ENCODE measurements at regions not wholly inside any gene's neighbourhood (a gene's known extent, or its start where the extent isn't known, plus 50 kb on each side); places are given as distances from the start of the nearest gene placed in this dataset.

DNA sequence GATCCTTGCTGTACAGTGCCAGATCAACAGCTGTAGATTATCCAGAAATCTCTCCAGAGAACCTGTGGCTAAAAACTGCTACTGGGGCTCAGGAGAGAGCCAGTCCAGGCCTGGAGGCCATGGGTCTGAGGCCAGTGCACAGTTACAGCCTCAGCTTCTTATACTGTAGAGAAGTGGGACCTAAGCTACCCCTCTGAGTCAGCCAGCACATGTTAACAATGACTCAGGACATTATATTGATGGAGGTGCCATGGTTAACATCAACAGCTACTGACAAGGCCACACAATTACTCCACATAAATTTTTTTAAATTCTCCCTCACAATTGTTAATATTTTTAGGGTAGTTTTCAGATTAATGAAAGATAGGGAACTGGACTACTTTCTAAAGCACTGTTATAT, 138.5 kb downstream of the RBM26 start:
- no peak for DNase-seq (ENCODE audit: low read depth)

DNA sequence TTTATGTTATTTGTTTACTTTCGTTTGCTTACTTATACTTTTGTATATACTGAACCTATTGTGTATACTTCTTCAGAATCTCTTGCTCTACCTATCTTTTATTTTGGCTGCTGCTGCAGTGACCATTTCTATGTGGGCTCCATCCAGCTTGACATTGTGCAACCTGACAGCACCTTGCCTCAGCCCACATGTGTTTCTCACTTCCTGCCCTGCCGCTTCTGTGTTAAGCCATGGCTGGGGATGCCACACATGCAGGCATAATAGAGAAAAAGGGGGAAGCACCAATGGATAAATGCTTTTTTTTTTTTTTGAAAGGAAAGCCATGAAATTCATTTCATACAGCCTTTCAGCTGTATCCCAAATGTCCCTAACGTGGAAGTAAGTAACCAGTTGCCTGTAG, 147.6 kb downstream of the RBM26 start:
- no peak for DNase-seq (ENCODE audit: low read depth)

DNA sequence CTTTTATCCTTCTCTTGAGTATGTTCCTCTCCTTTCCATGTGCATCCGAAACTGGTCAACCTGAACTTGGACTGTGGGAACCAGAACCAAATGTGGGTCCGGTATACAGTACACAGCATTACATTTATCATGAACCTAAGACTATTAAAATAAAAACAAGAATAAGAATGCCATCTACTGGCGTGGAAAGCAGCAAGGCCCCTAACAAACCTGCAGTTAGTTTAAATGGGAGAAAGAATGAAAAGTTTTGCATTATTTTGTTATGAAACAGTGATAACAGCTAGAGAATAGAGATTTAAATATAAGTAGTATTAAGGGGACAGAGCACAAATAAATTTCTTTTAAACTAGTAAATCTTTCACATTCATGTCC, 159.5 kb downstream of the RBM26 start:
- no peak for DNase-seq (ENCODE audit: low read depth)

DNA sequence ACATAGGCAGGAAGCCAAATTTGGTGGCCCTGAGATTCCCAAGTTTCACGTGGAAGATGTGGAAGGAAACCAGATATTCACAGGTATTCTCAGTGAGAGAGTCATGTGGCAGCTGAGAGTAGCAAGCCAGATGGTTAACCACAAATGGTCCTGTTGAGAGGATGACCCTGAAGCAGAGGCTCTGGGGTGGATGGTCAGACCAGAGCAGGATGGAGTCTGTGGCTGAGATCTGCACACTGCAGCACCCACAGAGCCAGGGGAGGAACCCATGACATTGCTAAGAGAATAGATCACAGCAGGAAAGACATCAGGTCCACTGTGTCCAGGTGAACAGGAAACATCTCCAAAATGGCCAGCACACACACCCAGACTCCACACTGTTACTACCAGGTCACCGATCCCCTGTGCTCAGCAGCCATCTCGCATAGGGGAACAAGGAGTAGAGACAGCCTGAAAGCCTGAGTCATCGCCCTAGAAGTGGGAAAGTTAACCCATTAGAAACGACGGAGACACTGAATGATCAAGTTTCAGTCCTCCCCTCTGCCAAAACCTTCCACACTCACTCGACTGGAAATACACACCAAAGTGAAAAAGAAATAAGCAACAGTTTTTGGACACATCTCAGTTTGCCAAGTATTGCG, 160.0 kb downstream of the RBM26 start:
- no peak for DNase-seq (ENCODE audit: low read depth)

DNA sequence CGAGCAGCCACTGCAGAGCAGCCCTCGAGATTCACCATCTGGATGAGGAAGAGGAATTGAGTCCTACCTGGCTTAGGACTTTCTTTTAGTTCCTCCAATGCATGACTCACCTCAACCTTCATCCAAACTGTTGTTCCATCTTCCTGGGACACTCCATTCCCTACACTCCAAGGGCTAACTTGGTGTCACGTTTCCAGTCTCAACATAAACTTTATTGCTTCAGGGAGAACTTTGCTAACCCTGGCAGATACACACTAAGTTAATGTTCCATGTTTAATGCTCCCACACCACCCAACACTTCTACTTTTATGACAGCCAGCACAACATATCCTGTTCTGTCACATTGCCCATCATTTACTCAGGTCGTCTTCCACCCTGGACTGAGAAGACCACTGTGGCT, 164.4 kb downstream of the RBM26 start:
- DNase-seq (ENCODE audit: low read depth), result no peak

DNA sequence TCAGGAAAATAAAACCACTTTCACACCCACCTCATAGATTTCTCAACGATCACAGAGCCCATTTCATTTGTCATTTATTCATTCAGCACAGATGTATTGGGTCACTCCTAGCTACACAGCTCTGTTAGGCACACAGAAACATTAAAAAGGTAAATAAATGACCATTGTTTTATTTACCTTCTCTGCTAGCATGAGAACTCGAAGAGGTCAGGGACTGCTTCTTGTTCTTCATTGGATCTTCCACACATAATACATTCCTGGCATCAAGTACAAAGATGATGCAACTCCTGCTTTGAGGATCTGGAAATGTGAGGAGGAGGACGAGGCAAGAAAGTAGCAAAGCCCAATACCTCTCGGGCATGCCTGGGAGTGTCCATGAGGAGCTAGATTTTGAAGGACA, 168.1 kb downstream of the RBM26 start:
- DNase-seq (ENCODE audit: low read depth), result no peak

DNA sequence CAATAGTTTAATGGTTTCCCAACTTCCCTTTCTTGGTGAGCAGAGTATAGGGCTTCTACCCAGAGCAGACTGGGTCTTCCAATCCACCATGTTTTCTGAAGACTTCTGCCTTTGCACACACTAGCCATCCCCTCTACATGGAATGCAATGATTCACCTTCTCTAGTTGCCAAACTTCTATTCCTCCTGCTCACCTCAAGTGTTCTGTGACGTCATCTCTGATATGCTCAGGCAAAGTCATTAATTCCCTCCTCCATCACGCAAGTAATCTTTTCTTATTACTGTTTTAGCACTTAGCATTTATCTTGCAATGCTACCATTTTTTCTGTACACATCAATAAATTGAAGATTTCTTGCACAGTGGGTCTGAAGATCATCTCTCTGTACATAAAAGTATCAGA, 174.2 kb downstream of the RBM26 start:
- DNase-seq (ENCODE audit: low read depth), result no peak

DNA sequence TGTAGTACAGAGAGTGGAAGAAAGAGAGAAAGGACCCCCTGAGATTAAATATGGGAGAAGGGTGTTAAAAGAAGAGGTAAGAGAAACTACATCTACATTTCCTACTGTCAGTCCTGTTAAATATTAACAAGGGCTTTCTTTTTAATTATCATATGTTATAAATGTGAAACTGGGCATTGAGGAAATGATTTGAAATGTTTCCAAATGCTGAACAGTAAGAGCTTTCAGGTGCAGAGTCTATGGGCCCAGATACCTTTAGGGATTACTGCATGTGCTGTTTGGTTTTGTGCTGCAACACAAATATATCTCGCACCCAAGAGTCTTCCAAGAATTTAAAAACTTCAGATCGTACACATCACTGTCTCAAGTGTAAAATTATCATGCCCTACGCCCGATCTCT, 176.3 kb downstream of the RBM26 start:
- no peak for DNase-seq (ENCODE audit: low read depth)

DNA sequence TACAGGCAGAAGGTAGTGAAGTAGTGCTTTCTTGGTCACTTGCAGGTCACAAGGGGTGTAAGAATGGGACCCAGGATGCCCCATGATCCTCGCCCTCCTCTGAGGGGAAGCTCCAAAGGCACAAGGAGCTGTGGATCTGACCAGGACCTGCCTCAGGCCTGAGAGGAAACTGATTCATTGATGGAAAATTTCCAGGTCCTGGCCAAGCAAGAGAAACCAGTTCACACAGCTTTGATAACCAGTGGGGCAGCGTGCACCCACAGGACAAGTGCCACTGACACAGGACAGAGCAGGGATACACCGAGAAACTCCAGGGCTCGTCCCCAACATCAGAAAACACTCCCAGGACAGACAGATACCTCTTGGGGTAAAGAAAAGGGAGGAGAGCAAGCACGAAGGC, 177.1 kb downstream of the RBM26 start:
- no peak for DNase-seq (ENCODE audit: low read depth)

DNA sequence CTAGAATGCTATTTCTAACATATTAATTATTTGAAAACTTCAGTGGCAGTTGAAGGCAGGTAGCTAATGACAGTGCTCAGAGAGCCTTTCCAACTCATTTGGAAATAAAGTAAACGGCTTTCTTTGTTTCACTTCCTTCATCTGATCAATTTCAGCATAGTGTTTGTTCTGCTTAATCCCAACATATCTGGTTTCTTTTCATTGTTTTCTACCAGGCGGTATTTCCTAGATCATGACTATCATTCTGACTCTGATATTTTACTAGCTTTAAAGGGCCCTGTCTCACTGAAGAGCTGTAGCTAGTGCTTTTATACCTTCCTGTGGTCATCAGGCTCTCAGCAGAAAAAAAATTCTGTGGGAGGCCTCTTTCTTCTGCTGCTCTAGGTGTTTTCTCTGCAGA, 178.6 kb downstream of the RBM26 start:
- DNase-seq (ENCODE audit: low read depth), result no peak

DNA sequence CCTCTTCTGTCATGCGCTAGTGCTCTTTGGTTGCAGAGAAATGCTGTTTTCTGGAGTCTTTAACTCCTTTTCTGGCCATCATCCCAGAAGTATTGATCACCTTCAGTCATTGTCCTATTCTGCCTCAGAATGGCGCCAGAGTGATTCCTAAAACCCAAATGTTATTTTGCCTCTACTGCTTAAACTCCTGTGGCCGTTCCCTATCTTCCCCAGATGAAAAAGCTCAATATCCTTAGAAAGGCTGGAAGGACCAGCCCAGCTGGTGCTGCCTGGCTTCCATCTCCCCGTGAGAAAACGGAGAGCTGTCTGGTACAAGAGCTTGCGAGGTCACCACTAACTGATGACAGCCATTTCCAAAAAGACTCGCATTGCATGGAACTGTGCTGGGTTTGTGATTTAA, 179.1 kb downstream of the RBM26 start:
- DNase-seq (ENCODE audit: low read depth), result no peak

DNA sequence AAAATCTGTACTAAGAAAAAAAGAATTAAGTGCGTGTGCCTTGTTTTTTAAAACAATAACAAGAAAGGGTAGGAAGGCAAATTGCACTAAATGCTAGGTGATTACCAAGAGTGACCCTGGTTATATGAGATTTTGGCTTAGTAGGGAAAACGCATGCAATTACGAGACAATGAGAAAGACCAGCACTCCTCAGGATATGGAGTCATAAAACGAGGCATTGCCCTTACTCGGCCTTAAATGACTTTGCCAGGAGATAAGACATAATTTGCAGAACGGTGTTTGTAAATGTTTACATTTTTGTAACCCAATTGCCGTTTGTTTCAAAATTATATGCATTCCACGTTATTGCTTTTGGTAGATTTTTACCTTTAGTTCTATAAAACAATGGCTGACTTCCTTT, 179.8 kb downstream of the RBM26 start:
- no peak for DNase-seq (ENCODE audit: low read depth)

DNA sequence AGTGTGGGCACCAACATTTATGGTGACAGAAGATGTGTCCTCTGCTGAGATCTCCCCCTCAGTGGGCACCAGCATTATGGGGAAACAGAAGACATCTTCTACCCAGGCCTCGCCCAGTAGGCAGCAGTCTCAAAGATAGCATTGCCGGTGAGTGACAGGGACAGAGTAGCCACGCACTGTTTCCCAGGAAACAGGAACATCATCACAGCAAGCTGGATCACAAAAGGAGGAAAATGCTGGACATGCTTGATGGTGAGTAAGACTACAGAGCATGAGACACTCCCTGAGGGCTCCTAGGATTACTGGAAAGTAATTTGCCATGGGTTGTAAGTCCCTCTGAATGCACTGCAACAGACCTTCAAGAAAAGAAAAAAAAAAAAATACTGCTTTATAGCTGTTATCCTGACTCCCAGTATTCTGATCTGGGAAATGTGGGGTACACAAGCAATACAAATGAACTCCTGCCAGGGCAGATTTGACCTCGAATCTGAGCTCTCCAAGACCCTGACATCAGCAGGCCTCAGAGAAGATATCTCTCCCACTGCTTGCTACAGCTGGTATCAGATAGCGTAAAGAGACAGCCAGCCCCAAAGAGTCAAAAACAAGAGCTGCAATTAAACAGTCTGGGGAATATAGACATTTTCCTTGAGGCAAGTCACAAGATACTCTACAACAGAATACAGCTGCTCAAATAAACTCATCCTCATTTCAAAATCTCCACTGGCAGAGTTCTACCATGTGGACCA, 180.4 kb downstream of the RBM26 start:
- no peak for DNase-seq (ENCODE audit: low read depth)

DNA sequence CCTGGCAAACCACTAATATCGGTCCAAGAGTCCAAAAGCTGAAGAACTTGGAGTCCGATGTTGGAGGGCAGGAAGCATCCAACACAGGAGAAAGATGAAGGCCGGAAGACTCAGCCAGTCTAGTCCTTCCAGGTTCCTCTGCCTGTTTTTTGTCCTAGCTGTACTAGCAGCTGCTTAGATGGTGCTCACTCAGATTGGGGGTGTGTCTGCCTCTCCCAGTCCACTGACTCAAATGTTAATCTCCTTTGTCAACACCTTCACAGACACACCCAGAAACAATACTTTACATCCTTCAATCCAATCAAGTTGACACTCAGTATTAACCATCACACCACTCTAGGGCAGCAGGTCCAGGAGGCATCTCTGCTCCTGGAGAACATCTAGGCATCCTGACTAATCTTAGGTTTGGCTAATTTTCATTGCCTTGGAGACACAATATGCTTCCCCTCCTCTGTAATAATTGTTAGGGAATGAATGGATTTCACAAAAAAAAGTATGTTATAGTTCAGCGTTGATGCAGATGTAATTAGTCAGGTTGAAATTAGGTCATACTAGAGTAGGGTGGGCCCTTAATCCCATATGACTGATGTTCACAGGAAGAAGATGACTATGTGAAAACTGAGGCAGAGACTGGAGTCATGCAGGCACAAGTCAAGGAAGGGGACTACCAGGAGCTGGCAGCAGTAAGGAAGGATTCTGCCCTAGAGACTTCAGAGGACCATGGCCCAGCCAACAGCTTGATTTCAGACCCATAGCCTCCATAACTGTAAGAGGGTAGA, 183.4 kb downstream of the RBM26 start:
- no peak for DNase-seq (ENCODE audit: low read depth)

DNA sequence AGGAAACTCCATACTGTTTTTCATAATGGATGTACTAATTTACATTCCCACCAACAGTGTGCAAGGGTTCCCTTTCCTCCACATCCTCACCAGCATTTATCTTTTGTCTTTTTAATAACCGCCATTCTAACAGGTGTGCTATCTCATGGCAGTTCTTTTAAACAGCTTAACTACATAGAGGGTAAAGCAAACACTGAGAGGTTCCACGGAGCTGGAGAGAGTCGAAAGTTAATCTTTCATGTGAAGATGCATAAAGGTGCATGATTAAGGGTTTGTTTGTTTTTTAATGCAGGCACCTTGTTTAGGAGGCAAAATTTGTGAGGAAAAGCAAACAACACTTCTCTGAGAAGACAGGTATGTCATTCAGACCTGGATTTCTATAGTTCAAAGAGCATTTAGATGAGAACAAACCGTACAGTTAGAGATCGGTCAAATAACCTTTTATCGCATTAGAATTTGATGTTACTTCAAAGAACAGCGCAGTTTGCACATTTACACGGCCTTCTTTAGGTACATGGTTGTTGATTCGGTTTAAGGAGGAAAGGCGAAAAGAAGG, 193.9 kb downstream of the RBM26 start:
- no peak for DNase-seq (ENCODE audit: low read depth)

DNA sequence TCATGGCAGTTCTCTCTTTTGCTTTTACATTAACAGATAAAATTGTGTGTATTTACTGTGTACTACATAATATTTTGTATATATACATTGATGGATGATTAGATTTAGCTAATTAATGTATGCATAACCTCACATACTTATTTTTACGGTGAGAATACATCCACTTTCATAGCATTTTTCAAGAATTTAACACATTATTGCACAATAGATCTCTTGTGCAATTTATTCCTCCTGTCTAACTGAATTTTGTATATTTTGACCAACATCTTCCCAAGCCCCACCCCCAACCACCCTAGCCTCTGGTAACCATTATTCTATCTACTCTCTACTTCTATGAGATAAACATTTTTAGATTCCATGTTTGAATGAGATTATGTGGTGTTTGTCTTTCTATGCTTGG, 194.7 kb downstream of the RBM26 start:
- no peak for DNase-seq (ENCODE audit: low read depth)

DNA sequence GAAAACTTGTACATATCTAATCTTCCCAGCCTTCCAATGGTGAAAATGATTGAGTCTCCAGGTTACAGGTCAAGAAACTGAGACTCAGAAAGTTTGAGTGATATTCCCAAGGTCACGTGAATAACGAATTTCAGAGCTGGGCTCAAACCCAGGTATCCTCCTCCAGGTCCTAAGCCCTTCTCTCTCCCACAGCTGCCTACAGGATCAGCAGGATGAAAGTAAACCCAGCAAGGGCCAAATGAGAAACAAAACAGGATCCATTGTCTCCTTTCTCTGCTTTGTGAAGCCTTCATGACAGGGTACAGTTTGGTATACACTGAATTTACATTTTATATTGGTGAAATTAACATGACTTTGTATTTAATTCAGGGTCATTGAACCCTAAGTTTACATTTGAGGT, 208.1 kb downstream of the RBM26 start:
- DNase-seq (ENCODE audit: low read depth), result no peak

DNA sequence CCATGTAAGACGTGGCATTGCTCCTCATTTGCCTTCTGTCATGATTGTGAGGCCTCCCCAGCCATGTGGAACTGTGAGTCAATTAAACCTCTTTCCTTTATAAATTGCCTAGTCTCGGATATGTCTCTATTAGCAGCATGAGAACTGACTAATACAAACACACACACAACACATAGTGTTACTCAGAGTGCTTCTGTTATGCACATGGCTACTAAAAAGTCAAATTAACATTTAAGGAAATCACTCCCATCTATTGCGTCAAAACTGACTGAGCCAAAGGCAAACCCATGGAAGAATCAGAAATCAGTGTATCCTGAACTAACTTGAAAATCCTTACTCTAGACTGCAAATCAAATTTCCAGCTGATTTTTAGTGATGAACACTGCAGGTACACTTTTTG, 209.2 kb downstream of the RBM26 start:
- DNase-seq (ENCODE audit: low read depth), result no peak

DNA sequence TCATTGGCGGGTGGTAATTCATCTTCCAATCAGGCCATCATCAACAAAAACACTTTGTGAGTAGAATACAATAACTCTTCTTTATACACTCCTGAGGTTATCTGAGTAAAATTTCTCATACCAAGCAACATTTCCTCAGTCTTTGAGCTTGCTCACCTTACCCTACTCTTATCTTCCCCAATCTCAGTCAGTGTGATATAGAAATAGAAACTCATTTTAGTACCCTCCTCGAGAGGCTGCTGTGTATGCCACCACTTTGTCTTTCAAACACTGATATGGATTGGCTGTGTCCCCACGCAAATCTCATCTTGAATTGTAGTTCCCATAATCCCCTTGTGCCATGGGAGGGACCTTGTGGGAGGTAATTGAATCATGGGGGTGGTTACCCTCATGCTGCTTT, 209.7 kb downstream of the RBM26 start:
- DNase-seq (ENCODE audit: low read depth), result no peak

DNA sequence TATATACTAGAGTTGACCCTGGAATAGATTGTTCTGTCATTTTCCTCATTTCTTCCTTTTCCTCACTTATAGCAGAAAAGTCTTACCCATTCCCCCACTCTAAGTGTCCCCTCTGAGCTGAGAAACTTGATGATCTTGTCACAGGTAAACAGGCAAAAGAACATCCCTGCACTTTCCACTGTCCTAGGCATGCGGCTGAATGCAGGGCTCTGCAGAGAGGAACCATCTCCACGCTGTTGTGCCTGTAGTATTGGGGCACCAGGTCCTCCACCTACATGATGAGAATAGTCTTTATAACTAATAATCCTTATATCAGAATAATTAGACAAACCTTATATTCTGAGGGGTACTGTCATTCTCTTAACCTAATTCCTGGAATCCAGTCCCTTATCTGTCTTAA, 211.3 kb downstream of the RBM26 start:
- DNase-seq (ENCODE audit: low read depth), result no peak

DNA sequence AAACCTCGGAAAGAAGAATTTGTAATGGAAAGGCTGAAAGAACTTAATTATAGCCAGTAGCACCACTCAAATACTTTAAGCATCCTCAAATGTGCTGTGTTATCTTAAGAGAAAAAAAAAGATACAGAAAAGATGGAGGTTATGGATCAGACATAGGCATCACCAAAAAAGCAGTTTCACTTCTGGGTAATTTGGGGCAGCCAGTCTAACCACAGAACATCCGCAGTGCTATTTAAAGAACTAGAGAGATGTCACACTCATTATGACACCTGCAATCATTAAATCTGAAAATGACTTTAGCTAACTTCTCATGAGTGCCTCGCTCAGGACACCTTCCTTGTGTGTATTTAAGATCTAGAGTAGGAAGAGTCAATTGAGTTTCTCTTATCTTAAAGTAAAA, 211.8 kb downstream of the RBM26 start:
- DNase-seq (ENCODE audit: low read depth), result no peak

DNA sequence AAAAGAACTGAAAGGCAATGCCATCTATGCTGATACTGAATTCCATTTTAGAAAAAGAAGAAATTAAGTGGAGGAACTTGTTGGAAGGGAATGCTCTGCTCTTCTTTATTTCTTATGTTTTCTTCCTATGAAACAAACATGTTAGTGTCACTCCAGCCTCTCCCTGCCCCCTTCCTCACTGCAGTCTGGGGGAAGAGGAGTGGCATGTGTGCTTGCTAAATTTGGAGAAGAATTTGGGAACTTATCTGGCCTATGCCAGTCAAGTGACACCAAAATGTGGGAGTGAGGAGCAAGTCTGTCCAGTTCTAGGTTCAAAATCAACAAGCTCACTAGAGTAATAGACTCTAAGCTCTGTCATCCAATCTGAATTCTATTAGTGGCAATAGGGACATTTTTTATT, 214.6 kb downstream of the RBM26 start:
- DNase-seq (ENCODE audit: low read depth), result no peak

DNA sequence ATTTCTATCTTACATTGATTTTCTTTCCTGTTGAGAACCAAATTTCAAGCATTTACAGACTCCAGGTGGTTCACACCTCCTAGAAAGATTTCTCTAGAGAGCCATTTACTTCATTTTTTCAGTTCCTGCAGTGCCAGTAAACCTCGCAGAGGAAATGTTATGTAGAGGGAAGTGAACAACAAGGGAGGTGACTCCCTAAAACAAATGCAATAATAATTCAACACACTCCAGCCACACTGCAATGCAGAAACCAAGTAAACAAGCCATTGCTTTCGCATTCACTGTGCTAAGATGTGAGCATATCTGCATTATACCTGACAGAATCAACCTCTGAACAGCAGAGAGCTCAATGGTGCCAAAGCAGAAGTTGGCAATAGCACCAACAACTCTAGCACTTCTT, 215.1 kb downstream of the RBM26 start:
- DNase-seq (ENCODE audit: low read depth), result no peak
